Epithelial cell of esophagus (primary cell): ENCODE measurements at regions not wholly inside any gene's neighbourhood (a gene's known extent, or its start where the extent isn't known, plus 50 kb on each side); places are given as distances from the start of the nearest gene placed in this dataset.

ENCODE experiments used
- DNase-seq: peaks from one replicate; pipeline ENCODE4 v3.0.0; 2010; ENCODE audit warnings: low read depth
- H3K4me3 ChIP-seq: 2 replicates; pipeline ENCODE4 v1.5.1; 2011; ENCODE audit warnings: mild to moderate bottlenecking, low read length, control low read depth
- CTCF ChIP-seq: IDR thresholded peaks from 2 replicates; pipeline ENCODE4 v1.5.1; 2011; ENCODE audit warnings: low read depth, mild to moderate bottlenecking, low read length, control low read depth, inconsistent platforms; ENCODE audit not compliant: insufficient read depth; ENCODE audit errors: missing control alignments

- DNase-seq = no peak
- no peak for TF ChIP-seq CTCF
- H3K4me3 ChIP-seq = no peak overlapping the region
These were observed 343.9 kb upstream of the ZMIZ1 start for GRCh38 chr10:78724846-78725245.

- DNase-seq = no peak
- no peak overlapping the region for H3K4me3 ChIP-seq
- no peak for TF ChIP-seq CTCF
These were observed 342.6 kb upstream of the ZMIZ1 start for GRCh38 chr10:78726171-78726570.

GRCh38 chr10:78727251-78727650, 341.5 kb upstream of the ZMIZ1 start:
- no peak for DNase-seq
- no peak for TF ChIP-seq CTCF
- H3K4me3 ChIP-seq = no peak overlapping the region

- H3K4me3 ChIP-seq = no peak overlapping the region
- DNase-seq = no peak
- no peak for TF ChIP-seq CTCF
These were observed 341.0 kb upstream of the ZMIZ1 start for GRCh38 chr10:78727728-78728127.

GRCh38 chr10:78728176-78728575, 340.6 kb upstream of the ZMIZ1 start:
- no peak for TF ChIP-seq CTCF
- DNase-seq = no peak
- no peak overlapping the region for H3K4me3 ChIP-seq

- no peak for TF ChIP-seq CTCF
- no peak overlapping the region for H3K4me3 ChIP-seq
- no peak for DNase-seq
These were observed 339.4 kb upstream of the ZMIZ1 start for GRCh38 chr10:78729366-78729765.

- DNase-seq = no peak
- TF ChIP-seq CTCF = no peak
- no peak overlapping the region for H3K4me3 ChIP-seq
These were observed 339.0 kb upstream of the ZMIZ1 start for GRCh38 chr10:78729800-78730199.
